IPS-18a (cell line): ENCODE measurements at regions not wholly inside any gene's neighbourhood (a gene's known extent, or its start where the extent isn't known, plus 50 kb on each side); places are given as distances from the start of the nearest gene placed in this dataset.

Source experiments
- H3K27ac ChIP-seq: one replicate; pipeline ENCODE4 v1.5.1; 2013; ENCODE audit warnings: low read length
- H3K27me3 ChIP-seq: one replicate; pipeline ENCODE4 v1.6.1; 2013; ENCODE audit warnings: mild to moderate bottlenecking, low read length; ENCODE audit not compliant: control insufficient read depth, insufficient read depth
- H3K36me3 ChIP-seq: one replicate; pipeline ENCODE4 v1.6.1; 2013; ENCODE audit warnings: low read depth, low read length; ENCODE audit not compliant: control insufficient read depth
- H3K4me1 ChIP-seq: one replicate; pipeline ENCODE4 v1.6.1; 2013; ENCODE audit warnings: low read depth, low read length; ENCODE audit not compliant: control insufficient read depth
- H3K4me3 ChIP-seq: one replicate; pipeline ENCODE4 v1.5.1; 2013; ENCODE audit warnings: low read length
- H3K9ac ChIP-seq: one replicate; pipeline ENCODE4 v1.6.1; 2013; ENCODE audit warnings: mild to moderate bottlenecking, low read length, moderate library complexity
- H3K9me3 ChIP-seq: one replicate; pipeline ENCODE4 v1.6.1; 2013; ENCODE audit warnings: low read depth, low read length; ENCODE audit not compliant: control insufficient read depth

GRCh38 chr11:88038063-88038462 is 137.2 kb downstream of the RAB38 start:
- H3K9me3 ChIP-seq: no peaks in the 10 kb centered on the region
- H3K4me3 ChIP-seq: no peak overlapping the region
- no peaks in the 10 kb centered on the region for H3K27me3 ChIP-seq
- H3K36me3 ChIP-seq: no peaks in the 10 kb centered on the region
- H3K27ac ChIP-seq: no peak overlapping the region
- H3K9ac ChIP-seq: no peak overlapping the region
- H3K4me1 ChIP-seq: peaks cover 18% of the 10 kb centered on the region

DNA sequence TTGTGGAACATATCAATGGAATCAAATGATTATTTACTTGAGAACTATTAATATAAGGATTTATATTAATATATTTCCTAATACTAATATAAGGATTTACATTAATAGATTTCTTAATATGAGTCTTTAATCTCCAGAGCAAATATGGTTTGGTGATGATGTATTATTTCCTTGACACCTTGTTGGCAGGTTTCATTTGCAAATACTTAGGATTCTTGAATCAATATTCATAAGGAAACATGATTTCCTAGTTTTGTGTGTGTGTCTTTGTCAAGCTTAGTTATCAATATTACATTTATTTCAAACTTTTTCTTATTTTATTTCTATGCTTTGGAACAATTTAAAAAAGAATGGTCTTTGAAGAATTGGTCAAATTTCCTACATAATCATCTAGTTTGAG is 138.5 kb downstream of the RAB38 start:
- H3K9ac ChIP-seq: no peak overlapping the region
- H3K27ac ChIP-seq: no peak overlapping the region
- no peaks in the 10 kb centered on the region for H3K27me3 ChIP-seq

GRCh38 chr11:88035271-88035670 is 140.0 kb downstream of the RAB38 start:
- no peaks in the 10 kb centered on the region for H3K27me3 ChIP-seq
- peaks cover 3% of the 10 kb centered on the region for H3K4me1 ChIP-seq
- no peaks in the 10 kb centered on the region for H3K36me3 ChIP-seq
- no peak overlapping the region for H3K4me3 ChIP-seq
- no peak overlapping the region for H3K27ac ChIP-seq
- no peak overlapping the region for H3K9ac ChIP-seq
- H3K9me3 ChIP-seq: no peaks in the 10 kb centered on the region

More for the DNA sequence above, 138.5 kb downstream of the RAB38 start:
- Histone ChIP-seq H3K9me3 (no peaks in the 10 kb centered on the region), H3K4me1 (peaks cover 4% of the 10 kb centered on the region), H3K4me3 (no peak overlapping the region), H3K36me3 (no peaks in the 10 kb centered on the region)

DNA sequence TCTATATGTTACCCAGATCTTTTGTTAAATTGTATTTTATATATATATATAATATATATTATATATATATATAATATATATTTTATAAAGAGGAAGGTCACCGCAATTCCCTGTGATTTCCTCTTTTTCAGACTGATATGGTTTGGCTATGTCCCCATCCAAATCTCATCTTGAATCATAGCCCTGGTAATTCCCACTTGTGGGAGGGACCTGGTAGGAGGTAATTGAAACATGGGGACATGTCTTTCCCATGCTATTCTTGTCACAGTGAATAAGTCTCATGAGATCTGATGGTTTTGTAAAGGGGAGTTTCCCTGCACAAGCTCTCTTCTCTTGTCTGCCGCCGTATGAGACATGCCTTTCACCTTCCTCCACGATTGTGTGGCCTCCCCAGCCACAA is 157.6 kb downstream of the RAB38 start:
- Histone ChIP-seq H3K4me1 (peaks cover 5% of the 10 kb centered on the region), H3K27me3 (no peaks in the 10 kb centered on the region), H3K27ac (no peak overlapping the region), H3K4me3 (no peak overlapping the region), H3K9me3 (no peaks in the 10 kb centered on the region), H3K36me3 (no peaks in the 10 kb centered on the region), H3K9ac (no peak overlapping the region)

- Histone ChIP-seq H3K9ac (no peak overlapping the region), H3K27me3 (no peaks in the 10 kb centered on the region), H3K4me3 (no peak overlapping the region), H3K27ac (no peak overlapping the region), H3K4me1 (peaks cover 5% of the 10 kb centered on the region), H3K9me3 (no peaks in the 10 kb centered on the region), H3K36me3 (no peaks in the 10 kb centered on the region)
Observed at GRCh38 chr11:88016392-88017170, 158.7 kb downstream of the RAB38 start.

- no peak overlapping the region for H3K27ac ChIP-seq
- no peak overlapping the region for H3K9ac ChIP-seq
- no peaks in the 10 kb centered on the region for H3K36me3 ChIP-seq
Observed at GRCh38 chr11:88015170-88015569, 160.1 kb downstream of the RAB38 start.

DNA sequence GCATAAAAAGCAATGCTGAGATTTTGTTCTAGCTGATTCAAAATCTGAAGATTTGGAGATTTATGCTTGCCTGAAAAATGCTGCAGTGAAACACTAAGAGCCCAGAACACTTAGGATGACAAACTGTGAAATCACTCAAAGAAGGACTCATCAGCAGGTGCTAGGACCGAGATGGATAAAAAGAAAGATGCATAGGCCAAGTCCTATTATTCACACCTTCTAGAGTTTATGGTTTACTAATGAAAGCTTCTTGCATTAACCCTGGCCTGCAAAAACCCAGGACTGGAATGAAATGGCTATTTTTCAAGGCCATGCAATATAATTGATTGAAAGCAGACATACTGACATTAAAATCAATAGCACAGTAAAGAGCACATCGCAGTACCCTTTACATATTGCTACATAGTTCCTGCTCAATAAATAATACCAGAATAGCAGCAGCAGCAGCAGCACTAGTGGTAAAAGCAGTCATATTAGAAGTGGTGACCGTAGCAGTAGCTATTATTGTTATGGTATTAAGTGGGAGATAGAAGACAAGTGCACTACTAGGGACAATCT is 161.7 kb downstream of the RAB38 start:
- Histone ChIP-seq H3K27me3 (no peaks in the 10 kb centered on the region), H3K36me3 (no peaks in the 10 kb centered on the region), H3K27ac (no peak overlapping the region), H3K9ac (no peak overlapping the region), H3K9me3 (no peaks in the 10 kb centered on the region), H3K4me3 (no peak overlapping the region), H3K4me1 (peaks cover 5% of the 10 kb centered on the region)

More at GRCh38 chr11:88015170-88015569, 160.1 kb downstream of the RAB38 start:
- Histone ChIP-seq H3K27me3 (no peaks in the 10 kb centered on the region), H3K9me3 (no peaks in the 10 kb centered on the region), H3K4me1 (peaks cover 5% of the 10 kb centered on the region), H3K4me3 (no peak overlapping the region)

- H3K27me3 ChIP-seq: no peaks in the 10 kb centered on the region
- H3K4me1 ChIP-seq: peaks cover 5% of the 10 kb centered on the region
Observed at GRCh38 chr11:88012456-88012855, 162.8 kb downstream of the RAB38 start.

DNA sequence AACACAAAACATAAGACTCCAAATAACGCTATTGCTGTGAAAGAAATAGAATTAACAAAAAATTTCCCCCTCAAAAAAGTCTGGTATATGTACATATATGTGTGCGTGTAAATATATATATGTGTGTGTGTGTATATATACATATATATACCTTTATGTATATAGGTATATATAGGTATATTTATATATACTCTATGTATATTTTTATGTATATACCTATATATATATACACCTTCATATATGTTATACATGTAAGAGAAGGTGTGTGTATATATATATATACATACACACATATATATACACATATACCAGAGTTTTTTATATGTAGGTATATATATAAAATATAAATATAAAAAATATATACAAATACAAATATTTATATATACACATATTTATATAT is 199.2 kb downstream of the RAB38 start:
- no peak overlapping the region for H3K4me3 ChIP-seq
- H3K36me3 ChIP-seq: no peaks in the 10 kb centered on the region
- H3K9me3 ChIP-seq: no peaks in the 10 kb centered on the region
- H3K9ac ChIP-seq: no peak overlapping the region
- H3K27ac ChIP-seq: no peak overlapping the region
- peaks cover 3% of the 10 kb centered on the region for H3K4me1 ChIP-seq
- H3K27me3 ChIP-seq: no peaks in the 10 kb centered on the region

More at GRCh38 chr11:88012456-88012855, 162.8 kb downstream of the RAB38 start:
- no peak overlapping the region for H3K4me3 ChIP-seq
- no peak overlapping the region for H3K27ac ChIP-seq
- no peaks in the 10 kb centered on the region for H3K9me3 ChIP-seq
- H3K9ac ChIP-seq: no peak overlapping the region
- no peaks in the 10 kb centered on the region for H3K36me3 ChIP-seq

DNA sequence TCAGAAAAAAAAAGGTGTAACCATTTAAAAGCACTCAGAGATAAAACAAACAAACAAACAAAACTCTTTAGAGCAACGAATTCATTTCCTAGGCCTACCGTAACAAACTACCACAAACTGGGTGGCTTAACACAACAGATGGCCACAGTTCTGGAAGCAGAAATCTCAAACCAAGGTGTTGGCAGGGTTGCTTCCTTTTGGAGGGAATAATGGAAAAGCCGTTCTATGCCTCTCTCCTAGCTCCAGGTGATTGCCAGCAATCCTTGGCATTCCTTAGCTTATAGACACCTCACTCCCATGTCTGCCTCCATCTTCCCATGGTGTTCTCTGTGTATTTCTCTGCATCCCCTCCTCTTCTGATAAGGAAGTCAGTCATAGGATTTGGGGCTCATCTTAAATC is 200.4 kb downstream of the RAB38 start:
- Histone ChIP-seq H3K4me1 (peaks cover 6% of the 10 kb centered on the region), H3K27ac (no peak overlapping the region), H3K36me3 (no peaks in the 10 kb centered on the region), H3K9me3 (no peaks in the 10 kb centered on the region), H3K4me3 (no peak overlapping the region), H3K9ac (no peak overlapping the region), H3K27me3 (no peaks in the 10 kb centered on the region)

DNA sequence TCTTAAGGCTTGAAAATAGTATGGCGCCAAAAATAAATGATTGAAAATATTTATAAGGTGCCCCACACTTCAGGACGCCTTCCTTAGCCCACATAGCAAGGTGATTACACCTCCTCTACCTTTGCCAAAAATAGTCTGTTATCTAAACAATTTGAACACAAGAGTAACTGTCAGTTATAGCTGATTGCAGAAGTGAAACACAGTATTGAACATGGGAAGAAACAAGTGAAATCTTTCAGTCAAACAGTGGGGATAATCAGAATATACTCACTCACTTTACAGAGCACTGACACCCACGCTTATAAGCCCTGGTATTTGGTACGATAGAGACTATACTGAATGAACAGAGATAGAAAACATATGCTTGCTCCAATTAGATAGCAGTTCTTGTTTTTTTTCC is 203.1 kb downstream of the RAB38 start:
- Histone ChIP-seq H3K9me3 (no peaks in the 10 kb centered on the region), H3K27ac (no peak overlapping the region), H3K4me3 (no peak overlapping the region), H3K9ac (no peak overlapping the region), H3K4me1 (peaks cover 12% of the 10 kb centered on the region), H3K36me3 (no peaks in the 10 kb centered on the region), H3K27me3 (no peaks in the 10 kb centered on the region)

DNA sequence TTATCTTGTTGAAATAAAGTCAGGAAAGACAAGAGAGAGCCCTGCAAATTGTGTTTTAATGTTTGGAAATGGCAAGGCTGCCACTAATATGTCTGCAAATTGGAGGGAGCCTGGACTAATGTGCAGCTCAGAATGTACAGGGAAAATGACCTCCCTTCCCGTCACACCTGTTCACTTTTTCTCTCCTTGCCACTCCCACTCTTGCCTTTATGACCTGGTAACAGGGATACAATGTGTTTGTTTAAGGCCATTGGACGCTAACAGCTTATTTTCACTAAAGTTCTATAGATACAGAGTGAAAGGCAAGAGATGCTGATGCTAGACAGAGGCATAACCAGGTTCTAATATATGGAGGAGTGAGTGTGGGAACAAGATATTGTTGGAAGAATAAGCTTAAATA is 203.9 kb downstream of the RAB38 start:
- no peak overlapping the region for H3K9ac ChIP-seq
- H3K27me3 ChIP-seq: no peaks in the 10 kb centered on the region
- H3K36me3 ChIP-seq: no peaks in the 10 kb centered on the region
- H3K4me1 ChIP-seq: peaks cover 12% of the 10 kb centered on the region
- H3K4me3 ChIP-seq: no peak overlapping the region
- no peaks in the 10 kb centered on the region for H3K9me3 ChIP-seq
- H3K27ac ChIP-seq: no peak overlapping the region
